ENCODE measurements at regions not wholly inside any gene's neighbourhood (a gene's known extent, or its start where the extent isn't known, plus 50 kb on each side); places are given as distances from the start of the nearest gene placed in this dataset.

DNA sequence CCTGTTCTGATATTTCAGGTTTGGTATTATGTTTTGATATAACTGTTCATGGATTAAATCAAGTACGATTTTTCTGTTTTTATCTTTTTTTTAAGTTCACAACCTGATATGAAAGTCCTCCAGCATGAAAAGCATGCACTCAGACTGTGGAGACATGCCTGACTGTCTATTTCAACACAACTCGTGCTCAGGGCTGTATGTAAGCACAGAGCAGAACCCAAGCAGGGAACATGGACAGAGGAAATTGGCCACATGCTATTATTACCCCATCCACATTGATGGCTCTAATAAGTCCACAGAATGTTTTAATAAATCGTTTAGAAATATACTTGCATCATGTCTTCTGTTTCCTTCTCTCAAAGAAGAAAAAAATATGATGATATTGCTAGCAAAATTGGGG lies 730.4 kb downstream of the C6orf118 start:
- DNase-seq = no peak
- Histone ChIP-seq H3K27ac (no peak overlapping the region), H4K20me1 (ENCODE audit: insufficient read depth) (no peaks in the 10 kb centered on the region), H3K4me2 (ENCODE audit: unreplicated experiment) (no peak overlapping the region), H3K9me3 (ENCODE audit: low read depth) (no peaks in the 10 kb centered on the region), H3K4me3 (no peak overlapping the region), H3F3A (ENCODE audit: insufficient read depth) (no peaks in the 10 kb centered on the region), H2AFZ (no peak overlapping the region), H3K4me1 (ENCODE audit: insufficient read depth) (no peaks in the 10 kb centered on the region), H3K36me3 (ENCODE audit: low read depth) (no peaks in the 10 kb centered on the region), H3K9ac (no peak overlapping the region), H3K27me3 (replicated peaks; ENCODE audit: insufficient read depth) (no peaks in the 10 kb centered on the region), H3K9me2 (ENCODE audit: insufficient read depth) (no peaks in the 10 kb centered on the region), H3K79me2 (ENCODE audit: insufficient read depth) (no peaks in the 10 kb centered on the region)
- in situ Hi-C loops (cut with MboI) = no loop called here
- TF ChIP-seq EZH2 (IDR thresholded peaks at IDR 0.05; ENCODE audit: insufficient read depth, poor library complexity, severe bottlenecking) = no peak
- no peak for TF ChIP-seq EZH2phosphoT487 (IDR thresholded peaks at IDR 0.05; ENCODE audit: insufficient read depth, low read depth)
- WGBS, 2 experiments (ENCODE audit: low coverage in 1 of 2, low lambda C conversion rate in 2 of 2, missing lambda C conversion rate in 2 of 2) = 6 to 7% methylated on average over 3 of the region's 3 CpGs

DNA sequence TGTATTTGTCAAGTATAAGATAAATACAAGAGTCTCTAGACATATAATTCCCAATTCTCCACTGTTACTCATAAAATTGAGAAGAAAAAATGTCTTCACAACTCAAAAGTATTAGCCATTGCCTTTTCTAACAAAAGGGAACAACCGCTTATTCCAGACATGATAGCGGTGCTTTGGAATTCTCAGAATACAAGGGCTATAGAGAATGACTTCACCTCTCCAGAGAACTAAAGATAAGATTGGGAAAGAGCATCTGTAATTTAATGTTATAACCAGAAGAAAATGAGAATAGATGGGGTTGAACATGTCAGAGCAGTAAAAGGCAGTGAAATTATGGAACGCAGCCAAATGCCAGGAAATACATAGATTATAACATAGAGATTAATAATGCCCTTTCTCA lies 730.8 kb downstream of the C6orf118 start:
- Histone ChIP-seq H3K27ac (no peak overlapping the region), H3K4me1 (ENCODE audit: insufficient read depth) (no peaks in the 10 kb centered on the region), H3K4me2 (ENCODE audit: unreplicated experiment) (no peak overlapping the region), H3K27me3 (replicated peaks; ENCODE audit: insufficient read depth) (no peaks in the 10 kb centered on the region), H3K4me3 (no peak overlapping the region), H3K36me3 (ENCODE audit: low read depth) (no peaks in the 10 kb centered on the region), H3K79me2 (ENCODE audit: insufficient read depth) (no peaks in the 10 kb centered on the region), H3K9ac (no peak overlapping the region), H3F3A (ENCODE audit: insufficient read depth) (no peaks in the 10 kb centered on the region), H3K9me3 (ENCODE audit: low read depth) (no peaks in the 10 kb centered on the region), H2AFZ (no peak overlapping the region), H3K9me2 (ENCODE audit: insufficient read depth) (no peaks in the 10 kb centered on the region), H4K20me1 (ENCODE audit: insufficient read depth) (no peaks in the 10 kb centered on the region)
- TF ChIP-seq EZH2phosphoT487 (IDR thresholded peaks at IDR 0.05; ENCODE audit: insufficient read depth, low read depth) (no peak), EZH2 (IDR thresholded peaks at IDR 0.05; ENCODE audit: insufficient read depth, poor library complexity, severe bottlenecking) (no peak)
- in situ Hi-C loops (cut with MboI) = no loop called here
- no peak for DNase-seq
- WGBS, 2 experiments (ENCODE audit: low coverage in 1 of 2, low lambda C conversion rate in 2 of 2, missing lambda C conversion rate in 2 of 2) = 45 to 49% methylated on average over 3 of the region's 3 CpGs

DNA sequence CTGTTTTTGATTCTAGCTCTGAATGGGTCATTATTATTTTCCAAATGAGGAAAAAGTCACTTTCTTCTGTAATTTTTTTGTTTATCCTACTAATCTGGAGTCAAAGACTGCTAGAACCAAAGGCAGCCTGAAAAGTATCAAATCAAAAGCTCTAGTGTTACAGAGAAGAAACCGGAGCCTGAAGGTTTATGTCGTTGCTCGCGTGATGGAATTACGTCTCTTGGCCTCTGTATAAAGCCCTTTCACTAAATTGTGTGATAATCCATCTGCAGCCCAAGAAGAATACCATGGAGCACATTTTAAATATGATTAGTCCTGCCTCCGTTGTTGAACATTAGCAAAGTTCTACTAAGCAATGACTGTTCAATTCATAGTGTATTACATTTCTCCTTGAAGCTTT lies 738.6 kb downstream of the C6orf118 start:
- no peaks in the 10 kb centered on the region for H3F3A ChIP-seq (ENCODE audit: insufficient read depth)
- no peaks in the 10 kb centered on the region for H3K27me3 ChIP-seq (replicated peaks; ENCODE audit: insufficient read depth)
- DNase-seq = no peak
- H3K4me2 ChIP-seq (ENCODE audit: unreplicated experiment) = no peak overlapping the region
- no peak overlapping the region for H3K4me3 ChIP-seq
- no peaks in the 10 kb centered on the region for H3K9me3 ChIP-seq (ENCODE audit: low read depth)
- WGBS, 2 experiments (ENCODE audit: low coverage in 1 of 2, low lambda C conversion rate in 2 of 2, missing lambda C conversion rate in 2 of 2) = 42 to 43% methylated on average over 6 of the region's 6 CpGs
- H3K36me3 ChIP-seq (ENCODE audit: low read depth) = no peaks in the 10 kb centered on the region
- no peaks in the 10 kb centered on the region for H4K20me1 ChIP-seq (ENCODE audit: insufficient read depth)
- no peak overlapping the region for H2AFZ ChIP-seq
- no peaks in the 10 kb centered on the region for H3K79me2 ChIP-seq (ENCODE audit: insufficient read depth)
- H3K9ac ChIP-seq = no peak overlapping the region
- in situ Hi-C loops (cut with MboI) = no loop called here
- H3K9me2 ChIP-seq (ENCODE audit: insufficient read depth) = no peaks in the 10 kb centered on the region
- H3K4me1 ChIP-seq (ENCODE audit: insufficient read depth) = no peaks in the 10 kb centered on the region
- TF ChIP-seq EZH2phosphoT487 (IDR thresholded peaks at IDR 0.05; ENCODE audit: insufficient read depth, low read depth) (no peak), EZH2 (IDR thresholded peaks at IDR 0.05; ENCODE audit: insufficient read depth, poor library complexity, severe bottlenecking) (no peak)
- no peak overlapping the region for H3K27ac ChIP-seq

DNA sequence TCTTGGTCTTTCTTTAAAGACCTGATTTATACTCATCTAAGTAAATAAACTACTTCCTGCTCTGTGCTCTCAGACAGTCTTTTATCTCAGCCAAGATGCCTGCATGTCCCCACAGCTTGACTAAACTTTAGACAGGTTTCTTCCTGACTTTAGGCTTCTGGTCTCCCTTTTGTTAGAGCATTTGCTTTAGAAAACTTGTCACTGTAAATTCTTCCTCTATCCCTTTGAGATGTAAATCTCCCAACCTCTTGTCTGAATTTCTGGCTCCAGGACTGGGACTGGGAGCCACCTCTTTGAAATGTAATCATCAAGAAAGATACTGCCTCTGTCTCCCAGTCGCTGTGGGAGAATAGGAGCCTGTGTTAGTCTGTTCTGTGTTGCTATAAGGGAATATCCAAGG lies 739.9 kb downstream of the C6orf118 start:
- H3K27ac ChIP-seq = no peak overlapping the region
- no peaks in the 10 kb centered on the region for H3K79me2 ChIP-seq (ENCODE audit: insufficient read depth)
- H3K4me3 ChIP-seq = no peak overlapping the region
- H3F3A ChIP-seq (ENCODE audit: insufficient read depth) = no peaks in the 10 kb centered on the region
- no peaks in the 10 kb centered on the region for H3K4me1 ChIP-seq (ENCODE audit: insufficient read depth)
- no peak overlapping the region for H3K4me2 ChIP-seq (ENCODE audit: unreplicated experiment)
- in situ Hi-C loops (cut with MboI) = no loop called here
- no peak overlapping the region for H2AFZ ChIP-seq
- no peak overlapping the region for H3K9ac ChIP-seq
- WGBS, 2 experiments (ENCODE audit: low coverage in 1 of 2, low lambda C conversion rate in 2 of 2, missing lambda C conversion rate in 2 of 2) = 6 to 20% methylated on average over 1 of the region's 1 CpG
- H3K9me2 ChIP-seq (ENCODE audit: insufficient read depth) = no peaks in the 10 kb centered on the region
- DNase-seq = no peak
- H4K20me1 ChIP-seq (ENCODE audit: insufficient read depth) = no peaks in the 10 kb centered on the region
- no peak for TF ChIP-seq EZH2 (IDR thresholded peaks at IDR 0.05; ENCODE audit: insufficient read depth, poor library complexity, severe bottlenecking)
- TF ChIP-seq EZH2phosphoT487 (IDR thresholded peaks at IDR 0.05; ENCODE audit: insufficient read depth, low read depth) = no peak
- no peaks in the 10 kb centered on the region for H3K36me3 ChIP-seq (ENCODE audit: low read depth)
- no peaks in the 10 kb centered on the region for H3K27me3 ChIP-seq (replicated peaks; ENCODE audit: insufficient read depth)
- H3K9me3 ChIP-seq (ENCODE audit: low read depth) = no peaks in the 10 kb centered on the region

DNA sequence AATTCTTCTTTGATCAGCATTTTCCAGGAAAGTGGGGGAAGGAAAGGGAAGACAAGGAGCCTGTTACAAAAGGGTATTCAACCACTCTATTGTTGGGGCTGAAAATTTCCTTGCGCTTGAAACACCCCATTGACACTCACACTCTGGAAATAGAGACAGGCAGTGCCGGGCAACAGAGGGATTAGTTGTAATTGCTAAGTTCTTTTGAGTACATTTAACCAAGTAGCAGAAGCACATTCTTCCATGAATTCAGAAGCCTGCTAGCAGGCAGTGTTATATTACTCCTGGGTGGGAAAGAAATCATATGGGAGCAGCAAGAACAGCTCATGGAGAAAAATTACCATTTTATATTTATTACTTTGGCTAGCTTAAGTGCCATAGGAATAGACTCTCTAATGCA lies 745.5 kb downstream of the C6orf118 start:
- no peaks in the 10 kb centered on the region for H3F3A ChIP-seq (ENCODE audit: insufficient read depth)
- H3K9ac ChIP-seq = no peak overlapping the region
- H3K9me2 ChIP-seq (ENCODE audit: insufficient read depth) = no peaks in the 10 kb centered on the region
- H3K4me3 ChIP-seq = no peak overlapping the region
- TF ChIP-seq EZH2 (IDR thresholded peaks at IDR 0.05; ENCODE audit: insufficient read depth, poor library complexity, severe bottlenecking) (no peak), EZH2phosphoT487 (IDR thresholded peaks at IDR 0.05; ENCODE audit: insufficient read depth, low read depth) (no peak)
- no peaks in the 10 kb centered on the region for H4K20me1 ChIP-seq (ENCODE audit: insufficient read depth)
- in situ Hi-C loops (cut with MboI) = no loop called here
- H3K4me1 ChIP-seq (ENCODE audit: insufficient read depth) = no peaks in the 10 kb centered on the region
- no peaks in the 10 kb centered on the region for H3K27me3 ChIP-seq (replicated peaks; ENCODE audit: insufficient read depth)
- no peak overlapping the region for H3K4me2 ChIP-seq (ENCODE audit: unreplicated experiment)
- 39 to 56% methylated on average over 2 of the region's 2 CpGs for WGBS, 2 experiments (ENCODE audit: low coverage in 1 of 2, low lambda C conversion rate in 2 of 2, missing lambda C conversion rate in 2 of 2)
- H3K36me3 ChIP-seq (ENCODE audit: low read depth) = no peaks in the 10 kb centered on the region
- H3K27ac ChIP-seq = no peak overlapping the region
- H3K9me3 ChIP-seq (ENCODE audit: low read depth) = no peaks in the 10 kb centered on the region
- H2AFZ ChIP-seq = no peak overlapping the region
- no peak for DNase-seq
- H3K79me2 ChIP-seq (ENCODE audit: insufficient read depth) = no peaks in the 10 kb centered on the region
